ENCODE measurements at regions not wholly inside any gene's neighbourhood (a gene's known extent, or its start where the extent isn't known, plus 50 kb on each side); places are given as distances from the start of the nearest gene placed in this dataset.

- TF ChIP-seq SPI1 (IDR thresholded peaks at IDR 0.05; ENCODE audit: low read depth, low read length) (no peak), POLR2A (IDR thresholded peaks at IDR 0.05; ENCODE audit: low read depth, low read length) (no peak), TAF1 (IDR thresholded peaks at IDR 0.05; ENCODE audit: low read depth, low read length) (no peak), POLR2AphosphoS5 (IDR thresholded peaks at IDR 0.05; ENCODE audit: low read depth, low read length) (no peak), POU2F2 (IDR thresholded peaks at IDR 0.05; ENCODE audit: low read depth, low read length) (no peak), PAX5 (IDR thresholded peaks at IDR 0.05; ENCODE audit: insufficient read depth, low read length, severe bottlenecking) (no peak)
These were observed 325.7 kb upstream of the PCDH10 start for GRCh38 chr4:132823419-132823818.

Measured in GM12891 (cell line).